GM12892 (cell line): ENCODE measurements at regions not wholly inside any gene's neighbourhood (a gene's known extent, or its start where the extent isn't known, plus 50 kb on each side); places are given as distances from the start of the nearest gene placed in this dataset.

ENCODE experiments used
- POLR2A ChIP-seq: IDR thresholded peaks from 2 replicates; pipeline ENCODE4 v1.6.1; 2011; ENCODE audit warnings: low read depth, low read length, control low read depth
- TAF1 ChIP-seq: IDR thresholded peaks from 2 replicates; pipeline ENCODE4 v1.6.1; 2011; ENCODE audit warnings: low read depth, mild to moderate bottlenecking, control low read depth, low read length, borderline replicate concordance

DNA sequence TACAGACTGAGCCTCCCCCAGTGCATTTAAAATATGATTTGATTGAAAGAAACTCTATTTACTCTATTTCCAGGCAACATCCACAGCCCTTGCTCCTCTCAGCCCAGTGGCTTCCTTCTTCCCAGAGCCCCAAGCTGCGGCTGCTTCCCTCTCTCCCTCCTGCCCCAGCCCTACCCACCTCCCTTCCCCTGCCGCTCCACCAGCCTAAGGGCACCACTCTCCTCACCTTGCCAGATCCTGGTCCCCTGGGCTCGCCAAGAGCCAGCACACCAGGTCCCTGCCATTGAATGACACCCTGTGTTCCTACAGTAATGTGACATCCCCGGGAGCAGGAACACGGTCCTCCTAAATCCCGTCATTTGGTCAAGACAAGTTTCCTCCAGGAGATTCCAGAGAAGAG, 236.0 kb downstream of the RBFOX3 start:
- no peak for TF ChIP-seq POLR2A
- TF ChIP-seq TAF1: no peak
